GM18909 (cell line): ENCODE measurements at regions not wholly inside any gene's neighbourhood (a gene's known extent, or its start where the extent isn't known, plus 50 kb on each side); places are given as distances from the start of the nearest gene placed in this dataset.

ENCODE experiments used
- ATAC-seq: cut with Tn5 transposase; IDR thresholded peaks from one replicate; pipeline ENCODE4 v1.9.1; 2021; ENCODE audit warnings: mild to moderate bottlenecking; ENCODE audit not compliant: unreplicated experiment, poor library complexity

DNA sequence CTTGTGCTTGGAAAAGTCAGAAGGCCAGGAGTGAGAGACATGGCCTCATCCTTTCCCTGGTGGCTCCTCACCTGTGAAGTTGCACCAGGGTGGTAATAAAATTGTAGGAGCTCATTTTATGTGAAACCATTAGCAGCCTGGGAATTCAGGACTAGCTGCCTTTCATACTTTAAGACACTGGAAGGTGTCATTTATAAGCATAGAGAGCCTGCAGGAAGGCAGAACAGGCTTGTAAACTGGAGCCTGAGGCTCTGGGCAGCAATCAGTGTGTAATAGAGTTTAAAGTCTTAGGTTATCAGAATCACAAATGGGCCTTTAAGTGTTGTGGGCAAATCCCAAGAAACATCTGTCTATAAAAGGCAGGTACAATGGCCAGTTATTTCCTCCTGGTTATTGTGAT lies 127.2 kb downstream of the TM9SF2 start:
- no peak for ATAC-seq

GRCh38 chr13:99626461-99627082 lies 125.3 kb downstream of the TM9SF2 start:
- ATAC-seq: no peak

DNA sequence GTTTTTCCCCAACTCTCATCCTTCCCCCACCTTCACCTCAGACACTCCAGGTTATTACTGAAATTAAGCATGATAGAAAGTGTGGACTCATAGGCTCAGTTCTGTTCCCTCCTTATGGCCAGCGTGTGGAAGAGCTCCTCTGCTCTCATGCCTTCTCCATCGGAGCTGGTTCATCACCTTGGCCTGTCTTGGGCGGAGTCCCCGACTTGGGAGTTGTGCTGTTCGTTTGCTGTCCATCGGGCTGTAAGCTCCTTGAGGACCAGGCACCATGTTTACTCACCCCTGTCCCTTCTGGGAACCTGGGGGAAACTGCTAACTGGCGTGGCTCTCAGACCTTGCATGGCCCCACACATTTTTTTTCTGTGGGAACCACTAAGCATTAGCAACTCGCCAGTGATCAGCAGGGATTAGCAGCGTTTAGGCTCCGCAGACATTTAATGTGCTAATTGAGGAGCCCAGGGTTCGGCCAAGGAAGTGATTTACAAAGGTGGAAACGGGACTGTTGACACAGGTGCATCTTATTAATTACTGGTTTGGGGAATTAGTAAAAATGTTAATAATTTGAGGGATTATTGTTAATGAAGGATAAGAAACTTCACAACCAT lies 123.8 kb downstream of the TM9SF2 start:
- ATAC-seq: no peak

DNA sequence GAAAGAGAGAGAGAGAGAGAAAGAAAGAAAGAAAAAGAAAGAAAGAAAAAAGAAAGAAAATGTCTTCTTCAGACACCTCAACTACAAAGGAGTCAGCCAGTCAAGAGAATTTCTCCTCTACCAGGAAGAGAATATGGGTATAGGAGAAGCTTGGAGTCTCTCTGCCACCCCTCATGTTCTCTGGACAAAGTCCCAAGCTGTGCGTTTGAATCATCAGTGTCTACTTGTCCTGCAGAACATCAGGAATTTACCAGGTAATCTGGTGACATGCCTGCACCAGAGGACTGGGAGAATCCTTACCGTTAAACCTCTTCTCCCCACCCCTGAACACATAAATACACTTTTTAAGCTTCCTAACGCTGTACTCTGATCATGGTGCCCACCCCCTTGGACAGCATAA lies 119.5 kb downstream of the TM9SF2 start:
- no peak for ATAC-seq

- no peak for ATAC-seq
Observed at GRCh38 chr13:99619207-99619606, 117.9 kb downstream of the TM9SF2 start.

- no peak for ATAC-seq
Observed at GRCh38 chr13:99617474-99618255, 116.4 kb downstream of the TM9SF2 start.

DNA sequence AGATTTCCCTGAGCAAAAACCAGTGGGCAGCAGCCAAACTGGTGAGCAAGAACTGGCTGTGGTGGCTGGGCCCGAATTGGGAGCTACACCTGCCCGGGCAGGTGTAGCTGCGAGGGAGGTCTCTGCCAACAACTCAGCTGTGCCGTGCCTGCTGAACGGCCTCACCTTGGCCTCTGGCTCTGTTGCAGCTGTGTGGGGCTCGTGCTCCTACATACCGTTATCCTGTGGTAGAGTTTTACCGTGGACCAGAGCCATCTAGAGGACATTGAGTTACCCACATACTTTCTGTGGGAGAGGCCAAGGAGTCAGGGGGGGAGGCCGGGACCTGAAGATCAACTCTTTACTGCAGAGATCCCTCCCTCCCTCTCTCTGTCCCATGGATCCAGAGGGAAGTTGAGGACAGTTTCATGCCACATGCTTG lies 113.2 kb downstream of the TM9SF2 start:
- ATAC-seq: peak; percentile 87
